HUES48 (cell line): ENCODE measurements at regions not wholly inside any gene's neighbourhood (a gene's known extent, or its start where the extent isn't known, plus 50 kb on each side); places are given as distances from the start of the nearest gene placed in this dataset.

ENCODE experiments used
- H3K27ac ChIP-seq: one replicate; pipeline ENCODE4 v1.7.0; 2013; ENCODE audit warnings: low read depth, low read length, inconsistent platforms
- H3K27me3 ChIP-seq: 2 replicates; pipeline ENCODE4 v1.6.1; 2013; ENCODE audit warnings: mild to moderate bottlenecking, low read length; ENCODE audit not compliant: control insufficient read depth, insufficient read depth
- H3K36me3 ChIP-seq: 2 replicates; pipeline ENCODE4 v1.6.1; 2013; ENCODE audit warnings: low read length; ENCODE audit not compliant: control insufficient read depth, insufficient read depth
- H3K4me1 ChIP-seq: 2 replicates; pipeline ENCODE4 v1.6.1; 2013; ENCODE audit warnings: mild to moderate bottlenecking, low read length; ENCODE audit not compliant: control insufficient read depth, insufficient read depth
- H3K4me3 ChIP-seq: 2 replicates; pipeline ENCODE4 v1.5.1; 2013; ENCODE audit warnings: mild to moderate bottlenecking, low read depth, low read length
- H3K9ac ChIP-seq: 2 replicates; pipeline ENCODE4 v1.6.1; 2013; ENCODE audit warnings: mild to moderate bottlenecking, low read depth, low read length, moderate library complexity
- H3K9me3 ChIP-seq: 2 replicates; pipeline ENCODE4 v1.6.1; 2013; ENCODE audit warnings: low read length; ENCODE audit not compliant: control insufficient read depth, insufficient read depth

DNA sequence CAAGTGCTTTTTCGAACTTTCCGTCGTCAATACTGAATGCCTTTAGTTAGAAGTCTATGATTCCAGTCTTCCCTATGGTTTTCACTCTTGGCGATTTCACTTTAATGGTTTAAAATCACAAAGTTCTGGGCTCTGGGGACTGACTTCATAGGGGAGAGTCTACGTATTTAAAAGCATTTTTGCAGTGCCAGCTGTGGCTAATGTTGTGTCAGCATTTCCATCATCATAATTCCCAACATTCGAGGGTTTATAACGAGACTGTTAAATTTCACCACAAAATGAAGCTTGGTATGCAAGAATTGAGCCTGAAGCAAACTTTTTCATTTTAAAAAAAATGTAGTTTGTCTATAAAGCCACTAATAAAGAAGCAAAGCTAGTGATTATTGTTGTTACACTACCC lies 242.7 kb downstream of the SOX4 start:
- Histone ChIP-seq H3K36me3 (peaks cover 2% of the 10 kb centered on the region), H3K9me3 (no peaks in the 10 kb centered on the region), H3K4me3 (no peak overlapping the region), H3K4me1 (peaks cover 34% of the 10 kb centered on the region), H3K27me3 (no peaks in the 10 kb centered on the region), H3K9ac (no peak overlapping the region), H3K27ac (peak overlapping the region; percentile 82)

DNA sequence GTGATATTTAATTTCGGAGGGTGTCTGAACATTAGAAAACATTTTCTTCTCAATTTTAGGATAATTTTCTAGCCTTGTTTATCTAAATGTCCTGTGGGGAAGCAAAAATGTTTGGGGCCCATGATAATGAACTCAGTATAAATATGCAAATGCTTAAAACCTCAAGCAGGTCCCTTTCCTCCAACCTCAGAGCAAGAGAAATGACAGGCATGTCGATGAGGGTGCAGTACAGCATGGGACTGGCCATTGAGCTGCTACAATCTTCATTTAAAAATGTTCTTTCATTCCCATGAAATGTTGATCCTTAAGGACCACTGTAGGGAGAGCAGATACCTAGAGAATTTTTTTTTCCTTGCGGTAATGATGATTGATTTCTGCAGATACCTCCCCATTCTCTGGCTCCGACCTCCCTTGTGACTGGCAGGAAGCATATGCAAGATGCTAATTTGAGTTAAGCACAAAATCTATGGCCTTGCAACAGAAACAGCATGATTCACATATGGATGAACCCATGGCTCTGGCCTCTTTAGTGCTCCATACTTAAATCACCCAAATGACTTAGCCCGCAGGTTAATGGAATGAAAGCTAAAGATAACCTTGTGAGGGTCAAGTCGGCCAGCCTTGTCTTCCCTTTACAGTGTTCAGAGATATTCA lies 243.3 kb downstream of the SOX4 start:
- H3K27ac ChIP-seq: peak overlapping the region; percentile 82
- no peaks in the 10 kb centered on the region for H3K27me3 ChIP-seq
- peaks cover 2% of the 10 kb centered on the region for H3K36me3 ChIP-seq
- H3K9me3 ChIP-seq: no peaks in the 10 kb centered on the region
- H3K9ac ChIP-seq: no peak overlapping the region
- peak overlapping the region; percentile 19; the same call in 1 of the 2 replicates for H3K4me3 ChIP-seq
- peaks cover 28% of the 10 kb centered on the region for H3K4me1 ChIP-seq

DNA sequence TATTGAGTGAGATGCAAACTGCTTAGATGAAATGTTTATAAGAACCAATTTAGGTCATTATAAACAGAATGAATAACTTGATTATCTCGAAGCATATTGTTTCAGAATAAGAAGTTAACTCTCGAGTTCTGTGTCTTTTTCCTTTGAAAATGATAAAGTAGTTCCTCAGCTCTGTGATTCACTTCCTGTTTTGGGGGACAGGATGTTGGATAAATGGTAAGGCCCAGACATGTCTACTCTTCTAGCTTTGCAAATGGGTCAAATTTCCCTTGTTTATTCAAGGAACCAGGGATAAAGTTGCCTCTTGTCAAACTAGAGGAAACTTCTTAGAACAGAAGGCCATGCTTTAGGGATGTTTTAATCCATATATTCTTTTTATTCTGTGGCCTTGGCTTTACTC lies 246.9 kb downstream of the SOX4 start:
- no peaks in the 10 kb centered on the region for H3K9me3 ChIP-seq
- H3K27me3 ChIP-seq: no peaks in the 10 kb centered on the region
- no peak overlapping the region for H3K27ac ChIP-seq
- peaks cover 52% of the 10 kb centered on the region for H3K4me1 ChIP-seq
- H3K4me3 ChIP-seq: no peak overlapping the region
- no peak overlapping the region for H3K9ac ChIP-seq
- peaks cover 2% of the 10 kb centered on the region for H3K36me3 ChIP-seq

DNA sequence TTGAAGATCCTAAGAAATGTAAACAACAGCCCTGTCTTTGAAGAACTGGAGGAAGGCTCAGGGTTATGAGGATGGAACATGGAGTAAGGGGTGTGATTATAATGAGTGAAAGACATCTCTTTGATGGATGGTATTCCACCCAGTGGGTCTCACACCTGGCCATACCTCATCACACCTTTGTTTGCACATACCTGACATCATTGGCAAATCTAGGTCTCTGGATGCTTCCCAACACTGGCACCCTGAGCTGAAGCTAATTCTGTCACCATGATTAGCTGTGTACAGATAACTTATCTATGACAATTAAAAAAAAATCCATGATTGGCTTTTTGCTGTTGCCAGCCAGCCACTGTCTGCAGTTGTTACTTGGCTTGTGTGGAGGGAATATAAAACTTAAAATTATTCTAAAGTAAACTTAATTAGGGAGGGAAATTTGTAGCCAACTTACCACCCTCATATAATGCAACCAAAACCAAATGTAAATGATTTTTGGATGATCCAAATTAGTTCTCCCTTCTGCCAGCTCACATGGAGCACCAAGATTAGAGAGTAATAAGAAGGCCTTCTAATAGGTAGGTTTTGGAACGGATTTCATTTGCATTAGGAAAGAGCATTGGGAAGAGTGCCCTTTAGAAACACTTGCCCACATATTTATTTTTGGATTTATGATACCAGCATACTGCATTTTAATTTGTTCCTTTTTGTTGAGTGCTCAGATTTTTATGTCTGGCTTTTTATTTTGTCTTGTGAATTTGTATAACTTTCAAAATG lies 249.5 kb downstream of the SOX4 start:
- no peak overlapping the region for H3K9ac ChIP-seq
- peak overlapping the region; percentile 11 for H3K27ac ChIP-seq
- peaks cover 43% of the 10 kb centered on the region for H3K4me1 ChIP-seq
- H3K4me3 ChIP-seq: no peak overlapping the region
- H3K36me3 ChIP-seq: peaks cover 2% of the 10 kb centered on the region; the same call in 1 of the 2 replicates
- H3K27me3 ChIP-seq: no peaks in the 10 kb centered on the region
- no peaks in the 10 kb centered on the region for H3K9me3 ChIP-seq

DNA sequence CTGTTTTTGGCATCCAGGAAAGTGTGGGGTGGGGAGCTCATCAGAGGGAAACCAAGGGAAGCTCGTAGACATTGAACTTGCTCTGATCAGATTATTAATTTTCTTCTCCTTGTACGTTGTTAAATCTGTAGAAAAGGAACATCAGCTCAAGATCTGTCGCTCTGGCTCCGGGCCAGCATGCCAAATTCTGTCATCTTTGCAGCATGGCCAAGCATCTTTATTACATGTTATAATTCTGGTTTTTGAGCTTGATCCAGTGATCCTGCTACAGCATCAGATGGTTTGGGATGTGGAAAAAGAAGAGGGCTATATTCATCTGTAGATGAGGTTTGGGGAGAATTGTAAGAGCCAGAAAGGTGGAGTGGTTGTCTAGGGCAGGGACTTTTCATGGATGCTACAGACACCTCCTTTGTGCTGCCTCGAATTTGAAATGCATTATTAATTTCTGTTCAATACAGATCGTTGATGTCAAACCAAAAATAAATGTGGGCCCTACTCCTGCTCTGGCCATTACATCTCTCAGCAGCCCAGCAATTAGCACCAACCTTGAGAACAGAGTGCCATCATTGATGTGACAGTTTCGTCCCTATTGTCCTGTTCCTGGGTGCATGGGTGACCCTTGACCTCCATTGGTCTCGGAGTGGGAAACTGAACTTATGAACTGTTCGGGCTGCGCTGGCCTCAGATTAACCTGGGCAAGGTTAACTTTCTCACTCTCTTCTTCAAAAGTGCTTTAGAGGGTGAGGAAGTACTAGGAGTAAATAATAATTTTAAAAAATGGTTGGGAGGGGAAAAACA lies 250.8 kb downstream of the SOX4 start:
- peak overlapping the region; percentile 13 for H3K27ac ChIP-seq
- H3K4me3 ChIP-seq: no peak overlapping the region
- H3K4me1 ChIP-seq: peaks cover 47% of the 10 kb centered on the region
- no peaks in the 10 kb centered on the region for H3K9me3 ChIP-seq
- H3K36me3 ChIP-seq: peaks cover 2% of the 10 kb centered on the region; the same call in 1 of the 2 replicates
- no peaks in the 10 kb centered on the region for H3K27me3 ChIP-seq
- no peak overlapping the region for H3K9ac ChIP-seq

DNA sequence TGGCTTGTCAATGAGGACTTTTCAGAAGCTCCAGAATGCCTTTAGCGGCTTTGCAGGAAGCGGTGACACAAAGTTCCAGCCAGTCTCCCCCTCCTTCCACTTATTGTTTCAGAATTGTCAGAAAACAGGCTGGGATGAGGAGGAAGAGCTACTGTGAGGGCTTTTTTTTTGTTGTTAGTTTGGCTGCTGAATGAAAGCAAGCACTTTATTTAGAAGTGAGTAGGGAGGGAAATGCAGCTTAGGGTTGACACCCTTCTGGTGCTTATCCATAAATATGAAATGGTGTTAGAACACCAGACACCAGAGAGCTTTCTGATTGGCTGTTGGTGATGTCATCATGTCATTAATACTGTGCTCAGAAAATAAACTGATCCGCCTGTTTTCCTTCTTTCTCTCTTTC lies 251.5 kb downstream of the SOX4 start:
- Histone ChIP-seq H3K27ac (peak overlapping the region; percentile 13), H3K9me3 (no peaks in the 10 kb centered on the region), H3K9ac (no peak overlapping the region), H3K4me3 (no peak overlapping the region), H3K27me3 (no peaks in the 10 kb centered on the region), H3K36me3 (peaks cover under 1% of the 10 kb centered on the region; the same call in 1 of the 2 replicates), H3K4me1 (peaks cover 49% of the 10 kb centered on the region)

DNA sequence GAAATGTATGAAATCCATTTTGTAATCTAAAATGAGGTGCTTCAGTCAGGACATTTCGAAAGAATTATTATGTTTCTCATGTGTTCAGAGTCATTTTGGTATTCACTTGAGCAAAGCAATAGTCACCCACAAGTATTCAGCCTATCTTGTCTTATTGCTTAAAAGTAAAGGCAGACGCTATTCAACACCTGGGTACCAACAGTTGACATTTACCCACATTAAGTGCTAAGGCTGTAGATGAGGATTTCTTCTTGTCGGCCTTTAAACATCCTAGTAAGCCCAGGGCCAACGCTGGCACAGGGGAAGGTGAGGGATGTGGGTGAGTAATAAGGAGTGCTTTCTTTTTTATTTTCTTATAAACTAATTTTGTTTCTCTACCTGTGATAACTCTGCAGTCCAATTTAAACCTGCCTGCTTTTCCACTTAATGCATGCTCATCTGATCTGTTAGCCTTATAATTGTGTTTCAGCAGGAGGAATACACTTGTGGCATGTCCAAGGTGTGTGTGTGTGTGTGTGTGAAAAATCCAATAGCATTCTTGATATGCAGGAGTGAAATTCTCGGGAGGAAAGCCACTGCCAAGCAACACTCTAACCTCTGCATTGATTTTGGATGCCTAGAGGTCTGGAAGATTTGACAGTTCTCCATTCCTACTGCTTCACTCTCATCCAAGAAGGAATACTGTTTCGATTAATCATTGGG lies 252.0 kb downstream of the SOX4 start:
- Histone ChIP-seq H3K4me3 (no peak overlapping the region), H3K27ac (no peak overlapping the region), H3K4me1 (peaks cover 49% of the 10 kb centered on the region), H3K36me3 (no peaks in the 10 kb centered on the region), H3K9ac (no peak overlapping the region), H3K9me3 (peaks cover under 1% of the 10 kb centered on the region; the same call in 1 of the 2 replicates), H3K27me3 (no peaks in the 10 kb centered on the region)

DNA sequence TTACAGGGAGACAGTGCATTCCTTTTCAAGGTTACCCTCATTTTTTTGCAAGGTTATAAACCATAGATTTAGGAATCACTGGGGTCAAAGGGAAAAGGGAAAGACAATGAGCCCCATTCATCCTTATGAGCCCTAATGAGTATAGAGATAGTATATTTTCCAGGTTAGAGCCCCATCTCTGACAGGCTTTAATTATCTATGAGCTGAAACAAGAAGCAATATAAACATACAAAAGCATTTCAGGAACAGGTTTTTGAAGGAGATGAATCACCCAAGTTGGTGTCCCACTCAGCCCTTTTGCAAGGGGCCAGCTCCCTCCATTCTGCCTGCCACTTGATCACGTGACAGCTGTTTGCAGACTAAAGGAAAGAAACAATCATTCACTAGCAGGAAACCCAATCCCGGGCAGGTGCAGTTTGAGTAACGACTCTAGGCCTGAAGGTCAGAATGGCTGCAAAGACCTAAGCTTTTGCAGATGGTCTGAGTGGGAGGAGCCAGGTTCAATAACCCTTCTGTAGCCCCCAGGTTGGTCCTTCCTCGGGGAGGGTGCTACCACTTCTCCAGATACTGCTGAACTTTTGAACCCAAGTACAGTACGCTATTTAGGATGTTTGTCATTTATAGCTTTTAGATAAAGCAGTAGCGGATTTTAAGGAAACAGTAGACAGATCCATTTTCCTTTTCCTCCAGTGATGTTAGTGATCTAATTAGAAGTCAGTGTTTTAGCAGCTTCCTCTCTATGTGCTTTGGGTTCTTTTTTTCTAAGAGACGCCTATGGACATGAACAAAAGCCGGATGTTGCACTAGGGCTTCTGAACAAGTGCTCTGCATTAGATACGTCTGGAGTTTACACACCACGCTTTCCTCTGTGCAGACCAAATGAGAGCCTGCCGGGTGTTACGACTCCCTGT lies 253.2 kb downstream of the SOX4 start:
- H3K9ac ChIP-seq: no peak overlapping the region
- peaks cover 49% of the 10 kb centered on the region for H3K4me1 ChIP-seq

DNA sequence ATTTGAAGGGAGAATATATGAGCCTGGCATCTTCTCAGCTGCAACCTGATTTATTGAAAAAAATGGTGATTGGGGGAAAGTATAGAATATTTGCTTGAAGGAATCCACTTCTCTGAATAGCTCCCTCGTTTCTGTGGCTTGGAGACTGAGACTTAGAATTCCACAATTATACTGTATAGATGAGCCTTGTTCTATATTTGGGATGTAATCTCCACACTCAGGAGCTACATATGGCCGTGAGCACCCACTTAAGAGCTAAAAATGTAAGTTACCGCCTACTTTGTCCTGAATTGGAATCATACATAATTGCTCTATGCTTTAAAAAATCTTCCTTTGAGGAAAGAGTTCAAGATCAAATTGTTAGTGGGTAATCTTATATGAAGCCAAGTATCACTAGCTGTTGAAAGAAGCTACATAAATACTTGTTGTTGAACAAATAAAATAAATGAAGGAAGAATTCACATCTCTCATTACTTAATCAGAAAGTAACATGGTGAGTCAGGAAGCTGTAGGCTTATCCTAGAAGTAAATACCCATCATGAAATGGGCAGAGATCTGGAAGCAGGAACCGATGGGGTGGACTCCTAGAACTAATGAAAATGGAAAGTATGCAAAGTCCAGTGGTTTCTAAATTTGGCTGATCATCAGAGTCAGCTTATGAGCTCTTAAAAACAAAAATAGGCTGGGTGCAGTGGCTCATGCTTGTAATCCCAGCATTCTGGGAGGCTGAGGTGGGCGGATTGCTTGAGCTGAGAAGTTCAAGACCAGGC lies 254.3 kb downstream of the SOX4 start:
- Histone ChIP-seq H3K9ac (no peak overlapping the region), H3K4me3 (no peak overlapping the region), H3K4me1 (peaks cover 44% of the 10 kb centered on the region), H3K9me3 (peaks cover 3% of the 10 kb centered on the region; the same call in 1 of the 2 replicates), H3K27me3 (no peaks in the 10 kb centered on the region), H3K27ac (no peak overlapping the region), H3K36me3 (no peaks in the 10 kb centered on the region)

More for the DNA sequence above, 253.2 kb downstream of the SOX4 start:
- no peaks in the 10 kb centered on the region for H3K27me3 ChIP-seq
- no peak overlapping the region for H3K27ac ChIP-seq
- no peaks in the 10 kb centered on the region for H3K36me3 ChIP-seq
- H3K4me3 ChIP-seq: no peak overlapping the region
- peaks cover 3% of the 10 kb centered on the region; the same call in 1 of the 2 replicates for H3K9me3 ChIP-seq
